Hepatic stellate cell (primary cell): ENCODE measurements at regions not wholly inside any gene's neighbourhood (a gene's known extent, or its start where the extent isn't known, plus 50 kb on each side); places are given as distances from the start of the nearest gene placed in this dataset.

Experiments
- DNase-seq: peaks from one replicate; pipeline ENCODE4 v3.0.0; 2011; ENCODE audit warnings: low spot score

- no peak for DNase-seq
Measured at GRCh38 chr14:86897704-86898513, 1095.1 kb downstream of the GALC start.

- no peak for DNase-seq
Measured at GRCh38 chr14:86897224-86897623, 1095.8 kb downstream of the GALC start.

GRCh38 chr14:86896701-86897100 lies 1096.3 kb downstream of the GALC start:
- DNase-seq = no peak

- no peak for DNase-seq
Measured at GRCh38 chr14:86892152-86892956, 1100.6 kb downstream of the GALC start.

- no peak for DNase-seq
Measured at GRCh38 chr14:86885280-86885679, 1107.7 kb downstream of the GALC start.

GRCh38 chr14:86884498-86884897 lies 1108.5 kb downstream of the GALC start:
- DNase-seq = no peak

- no peak for DNase-seq
Measured at GRCh38 chr14:86882818-86883217, 1110.2 kb downstream of the GALC start.

- DNase-seq = no peak
Measured at GRCh38 chr14:86865934-86866333, 1127.0 kb downstream of the GALC start.

- DNase-seq = no peak
Measured at GRCh38 chr14:86858591-86858990, 1134.4 kb downstream of the GALC start.

- DNase-seq = no peak
Measured at GRCh38 chr14:86858031-86858430, 1135.0 kb downstream of the GALC start.

- DNase-seq = no peak
Measured at GRCh38 chr14:86852530-86852929, 1140.5 kb downstream of the GALC start.

- no peak for DNase-seq
Measured at GRCh38 chr14:86847140-86847539, 1145.8 kb downstream of the GALC start.

- no peak for DNase-seq
Measured at GRCh38 chr14:86838363-86838762, 1154.6 kb downstream of the GALC start.

GRCh38 chr14:86826661-86827060 lies 1166.3 kb downstream of the GALC start:
- DNase-seq = no peak

GRCh38 chr14:86824167-86824566 lies 1168.8 kb downstream of the GALC start:
- no peak for DNase-seq

- no peak for DNase-seq
Measured at GRCh38 chr14:86823581-86823980, 1169.4 kb downstream of the GALC start.

GRCh38 chr14:86815341-86815740 lies 1177.6 kb downstream of the GALC start:
- DNase-seq = no peak

GRCh38 chr14:86802726-86803125 lies 1190.3 kb downstream of the GALC start:
- DNase-seq = no peak

GRCh38 chr14:86799244-86799647 lies 1193.7 kb downstream of the GALC start:
- DNase-seq = no peak

GRCh38 chr14:86798330-86798729 lies 1194.7 kb downstream of the GALC start:
- no peak for DNase-seq

GRCh38 chr14:86797075-86797351 lies 1196.0 kb downstream of the GALC start:
- DNase-seq = no peak

- DNase-seq = no peak
Measured at GRCh38 chr14:86796221-86797074, 1196.5 kb downstream of the GALC start.

GRCh38 chr14:86794689-86795088 lies 1198.3 kb downstream of the GALC start:
- no peak for DNase-seq
